IPS-18c (cell line): ENCODE measurements at regions not wholly inside any gene's neighbourhood (a gene's known extent, or its start where the extent isn't known, plus 50 kb on each side); places are given as distances from the start of the nearest gene placed in this dataset.
"Not testable (repeated sequence)": the region's sequence is repeated elsewhere in the genome, so short reads cannot be mapped to it uniquely, and the experiment has no call there.

Experiments used
- H3K4me3 ChIP-seq: 2 replicates; pipeline ENCODE4 v1.7.0; 2013; ENCODE audit warnings: low read depth, mild to moderate bottlenecking, low read length, moderate library complexity; ENCODE audit not compliant: insufficient read depth
- H3K9me3 ChIP-seq: one replicate; pipeline ENCODE4 v1.6.1; 2013; ENCODE audit warnings: mild to moderate bottlenecking, low read length, moderate library complexity; ENCODE audit not compliant: control insufficient read depth, insufficient read depth

DNA sequence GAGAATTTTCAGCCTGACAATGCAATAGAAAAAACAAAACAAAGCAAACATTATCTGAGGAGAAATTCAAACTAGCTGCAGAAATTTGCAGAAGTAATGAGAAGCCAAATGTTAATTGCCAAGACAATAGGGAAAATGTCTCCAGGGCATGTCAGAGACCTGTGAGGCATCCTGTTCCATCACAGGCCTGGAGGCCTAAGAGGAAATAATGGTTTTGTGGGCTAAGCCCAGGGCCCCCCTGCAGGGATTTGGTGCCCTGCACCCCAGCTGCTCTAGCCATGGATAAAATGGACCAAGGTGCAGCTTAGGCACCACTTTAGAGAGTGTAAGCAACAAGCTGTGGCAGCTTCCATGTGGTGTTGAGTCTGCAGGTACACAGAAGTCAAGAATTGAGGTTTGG is 401.2 kb upstream of the NECTIN3 start:
- Histone ChIP-seq H3K9me3 (peaks cover 14% of the 10 kb centered on the region), H3K4me3 (no peak overlapping the region)

DNA sequence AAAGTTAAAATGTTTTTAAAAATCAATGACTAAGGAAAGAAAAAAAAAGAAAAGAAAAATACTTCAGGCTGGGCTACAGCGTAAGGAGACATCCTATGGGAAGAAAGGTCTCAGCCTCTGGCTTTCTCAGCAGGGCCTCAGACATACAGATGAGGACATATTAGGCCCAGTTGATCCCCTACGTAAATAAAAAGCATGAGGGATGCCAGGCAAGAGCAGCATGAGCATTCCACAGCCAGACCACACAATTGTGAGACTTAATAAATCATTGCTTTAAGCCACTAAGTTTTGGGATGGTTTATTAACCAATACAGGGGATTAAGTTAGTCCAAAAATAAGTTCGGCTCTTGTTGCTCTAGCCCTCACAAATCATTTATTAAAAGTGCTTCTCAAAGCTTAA is 394.1 kb upstream of the NECTIN3 start:
- Histone ChIP-seq H3K9me3 (no peaks in the 10 kb centered on the region), H3K4me3 (no peak overlapping the region)

DNA sequence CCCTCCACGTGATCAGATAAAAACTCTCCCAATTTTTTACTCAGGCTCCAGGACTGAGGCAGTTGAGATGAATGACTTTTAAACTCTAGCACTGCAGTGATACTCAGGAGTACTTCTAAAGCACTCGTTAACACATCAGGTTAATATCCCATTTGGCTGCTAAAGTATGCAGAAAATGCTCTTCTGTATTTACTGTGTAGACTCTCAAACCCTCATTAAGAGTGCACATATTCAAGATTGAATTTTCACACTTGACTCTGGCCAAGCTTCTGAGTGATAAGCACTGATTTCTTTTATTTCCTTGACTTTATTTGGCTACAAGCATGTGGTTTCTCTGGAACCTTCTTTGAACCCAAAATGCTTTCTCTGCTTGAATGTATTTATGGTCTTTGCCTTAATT is 392.3 kb upstream of the NECTIN3 start:
- H3K4me3 ChIP-seq, result no peak overlapping the region

DNA sequence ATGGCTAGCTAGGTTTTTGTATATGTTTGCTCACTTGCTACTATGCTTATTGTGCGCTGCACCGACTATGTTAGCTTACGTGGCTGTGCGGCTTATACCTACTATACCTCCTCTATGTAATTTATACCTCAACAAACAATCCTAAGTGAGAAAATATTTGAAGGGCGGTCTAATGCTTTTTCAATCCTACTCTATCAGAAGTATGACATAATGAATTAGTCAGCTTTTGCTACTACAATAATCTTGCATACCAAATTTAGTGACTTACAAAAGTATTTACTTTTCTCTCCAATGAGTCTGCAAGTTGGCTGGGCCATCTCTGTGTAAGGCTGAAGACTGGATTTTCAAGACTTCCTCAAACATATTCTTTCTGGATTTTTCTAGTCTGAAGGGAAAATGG is 391.2 kb upstream of the NECTIN3 start:
- H3K4me3 ChIP-seq, result no peak overlapping the region
- no peaks in the 10 kb centered on the region for H3K9me3 ChIP-seq

More for the DNA sequence above, 392.3 kb upstream of the NECTIN3 start:
- H3K9me3 ChIP-seq, result no peaks in the 10 kb centered on the region

DNA sequence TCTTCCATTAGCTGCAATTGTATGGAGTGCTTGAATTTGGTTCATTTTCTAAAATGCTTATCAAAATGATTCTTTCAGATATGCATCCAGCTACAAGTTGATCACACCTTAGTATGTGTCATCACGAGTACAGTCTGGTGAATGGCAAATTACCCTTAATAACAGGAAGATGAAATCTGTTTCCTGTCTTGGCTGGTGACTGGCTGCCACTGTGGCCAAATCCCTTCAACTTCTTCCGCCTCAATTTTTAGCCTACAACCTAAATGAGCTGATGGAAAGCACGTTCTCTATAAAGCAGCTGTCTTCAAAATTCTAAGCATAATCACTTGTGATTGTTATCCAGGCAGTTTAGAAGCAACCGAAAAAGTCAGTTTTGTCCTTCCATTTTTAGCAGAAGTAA is 387.1 kb upstream of the NECTIN3 start:
- Histone ChIP-seq H3K4me3 (no peak overlapping the region), H3K9me3 (no peaks in the 10 kb centered on the region)

DNA sequence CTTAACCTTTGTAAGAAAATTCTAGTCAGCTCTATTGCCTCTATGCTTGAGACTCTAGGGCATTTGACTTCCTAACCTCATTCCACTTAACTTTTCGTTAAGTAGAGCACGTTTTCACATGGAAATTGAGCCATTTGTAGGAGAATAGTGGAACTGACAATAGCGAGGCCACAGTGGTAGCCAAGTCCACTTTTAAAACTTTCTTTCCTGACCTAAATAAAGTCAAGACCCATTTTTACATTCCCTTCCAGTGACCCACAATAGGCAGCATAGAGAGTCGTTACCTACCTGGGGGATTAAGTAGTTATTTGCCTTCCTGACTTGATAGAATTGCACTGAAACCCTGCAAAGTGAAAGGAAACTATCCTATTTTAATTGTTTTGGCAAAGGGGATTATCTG is 386.0 kb upstream of the NECTIN3 start:
- Histone ChIP-seq H3K9me3 (no peaks in the 10 kb centered on the region), H3K4me3 (no peak overlapping the region)

DNA sequence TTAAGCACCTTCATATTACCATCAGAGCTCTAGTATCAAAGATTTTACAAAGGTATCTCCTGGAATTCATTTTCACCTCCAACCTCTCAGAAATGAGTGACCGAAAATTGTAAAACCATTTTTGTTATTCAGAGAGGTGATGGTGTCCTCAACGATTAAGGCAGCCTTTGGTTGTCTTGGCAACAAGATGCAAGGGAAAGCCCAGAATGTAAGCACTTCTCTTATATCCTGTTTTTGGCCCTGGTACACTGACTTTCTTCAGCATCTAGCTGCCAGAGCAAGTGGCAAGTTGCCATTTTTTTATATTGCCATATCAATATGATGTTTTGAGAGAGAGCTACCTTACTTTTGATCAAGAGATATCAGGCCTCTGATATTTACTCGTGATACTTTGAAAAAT is 384.9 kb upstream of the NECTIN3 start:
- no peak overlapping the region for H3K4me3 ChIP-seq
- H3K9me3 ChIP-seq, result no peaks in the 10 kb centered on the region

DNA sequence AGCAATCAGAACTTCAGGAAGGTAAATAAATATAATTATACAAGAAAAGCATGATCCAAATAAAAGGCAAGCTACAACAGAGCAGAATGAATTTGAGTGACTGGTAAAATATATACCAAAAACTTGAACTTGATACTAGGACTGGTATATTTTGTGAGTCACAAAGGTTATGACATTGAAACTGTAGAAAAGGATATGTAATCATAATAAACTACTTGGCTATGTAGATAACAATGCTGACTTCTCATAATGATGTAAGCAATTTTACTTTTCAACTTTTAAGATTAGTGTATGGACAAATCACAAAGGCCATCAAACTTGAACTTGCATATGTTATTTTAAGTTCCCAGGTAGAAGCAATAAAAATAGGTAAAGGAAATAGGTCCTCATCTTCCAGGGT is 384.5 kb upstream of the NECTIN3 start:
- no peak overlapping the region for H3K4me3 ChIP-seq
- no peaks in the 10 kb centered on the region for H3K9me3 ChIP-seq

DNA sequence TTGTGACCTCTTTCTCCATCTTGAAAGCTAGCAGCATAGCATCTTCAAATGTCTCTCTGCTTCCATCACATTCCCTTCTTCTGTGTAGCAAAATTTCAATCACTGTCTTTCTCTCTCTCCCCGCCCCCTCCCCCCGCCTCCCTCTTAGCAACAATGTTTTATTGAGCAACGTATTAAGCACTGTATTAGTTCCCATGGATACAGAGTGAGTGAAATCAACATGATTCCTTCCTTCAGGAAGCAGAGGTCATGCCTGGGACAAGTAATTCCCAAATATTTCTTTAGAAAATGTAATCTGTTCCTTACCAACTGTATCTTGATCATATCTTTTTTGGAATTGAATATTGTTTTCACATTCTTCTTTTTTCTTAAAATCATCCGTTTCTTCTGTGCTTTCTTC is 373.7 kb upstream of the NECTIN3 start:
- no peaks in the 10 kb centered on the region for H3K9me3 ChIP-seq
- no peak overlapping the region for H3K4me3 ChIP-seq

DNA sequence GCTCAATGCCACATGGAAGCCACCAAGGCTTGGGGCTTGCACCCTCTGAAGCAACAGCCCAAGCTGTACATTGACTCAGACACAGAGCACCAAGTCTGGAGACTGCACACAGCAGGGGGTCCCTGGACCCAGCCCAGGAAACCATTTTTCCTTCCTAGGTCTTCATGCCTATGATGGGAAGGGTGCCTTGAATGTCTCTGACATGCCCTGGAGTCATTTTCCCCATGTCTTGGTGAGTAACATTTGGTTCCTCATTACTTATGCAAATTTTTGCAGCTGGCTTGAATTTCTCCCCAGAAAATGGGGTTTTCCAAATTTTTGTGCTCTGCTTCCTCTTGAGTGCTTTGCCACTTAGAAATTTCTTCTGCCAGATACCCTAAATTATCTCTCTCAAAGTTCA is 367.3 kb upstream of the NECTIN3 start:
- H3K4me3 ChIP-seq, H3K9me3 ChIP-seq: not testable (repeated sequence)

DNA sequence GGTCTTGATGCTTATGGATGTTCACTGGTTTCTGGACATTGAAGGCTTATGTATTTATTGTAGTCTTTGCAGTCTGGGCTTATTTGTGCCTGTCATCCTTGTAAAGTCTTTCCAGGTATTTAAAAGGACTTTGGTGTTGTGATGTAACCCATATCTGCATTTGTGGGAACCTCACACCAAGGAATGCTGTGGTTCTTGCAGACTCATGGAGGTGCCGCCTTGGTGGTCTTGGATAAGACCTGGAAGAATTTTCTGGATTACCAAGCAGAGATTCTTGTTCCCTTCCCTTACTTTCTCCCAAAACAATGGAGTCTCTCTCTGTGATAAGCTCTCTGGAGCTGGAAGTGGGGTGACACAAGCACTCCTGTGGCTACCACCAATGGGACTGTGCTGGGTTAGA is 363.5 kb upstream of the NECTIN3 start:
- no peak overlapping the region for H3K4me3 ChIP-seq

DNA sequence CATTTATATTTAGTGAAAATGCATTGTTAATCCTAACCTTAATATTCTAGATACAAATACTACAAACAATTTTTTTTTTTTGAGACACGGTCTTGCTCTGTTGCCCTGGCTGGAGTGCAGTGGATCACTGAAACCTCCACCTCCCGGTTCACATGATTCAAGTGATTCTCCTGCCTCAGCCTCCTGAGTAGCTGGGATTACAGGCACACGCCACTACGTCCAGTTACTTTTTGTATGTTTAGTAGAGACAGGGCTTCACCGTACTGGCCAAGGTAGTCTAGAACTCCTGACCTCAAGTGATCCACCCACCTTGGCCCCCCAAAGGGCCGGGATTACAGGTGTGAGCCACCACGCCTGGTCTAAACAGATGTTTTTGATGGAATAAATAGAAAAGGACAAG is 361.5 kb upstream of the NECTIN3 start:
- Histone ChIP-seq H3K9me3 (no peaks in the 10 kb centered on the region), H3K4me3 (no peak overlapping the region)

More for the DNA sequence above, 363.5 kb upstream of the NECTIN3 start:
- peaks cover 4% of the 10 kb centered on the region for H3K9me3 ChIP-seq

DNA sequence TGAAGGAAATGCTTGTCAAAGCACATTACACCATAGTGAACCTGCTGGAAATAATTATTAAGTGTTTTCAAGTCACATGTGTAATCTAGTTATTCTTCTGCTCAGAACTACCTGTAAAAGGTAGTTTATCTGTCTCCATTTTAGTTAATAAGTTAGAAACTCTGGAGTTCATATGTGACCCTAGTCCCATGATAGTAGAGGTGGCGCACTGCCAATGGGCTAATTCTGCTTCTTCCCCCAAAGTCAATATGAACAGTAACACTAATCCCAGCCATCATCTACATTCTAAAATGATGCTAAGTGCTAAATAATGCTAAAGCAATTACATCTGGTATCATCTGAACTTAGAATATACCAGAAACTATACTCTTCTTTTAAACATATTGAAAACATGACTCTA is 361.0 kb upstream of the NECTIN3 start:
- H3K9me3 ChIP-seq, result no peaks in the 10 kb centered on the region
- H3K4me3 ChIP-seq, result no peak overlapping the region

DNA sequence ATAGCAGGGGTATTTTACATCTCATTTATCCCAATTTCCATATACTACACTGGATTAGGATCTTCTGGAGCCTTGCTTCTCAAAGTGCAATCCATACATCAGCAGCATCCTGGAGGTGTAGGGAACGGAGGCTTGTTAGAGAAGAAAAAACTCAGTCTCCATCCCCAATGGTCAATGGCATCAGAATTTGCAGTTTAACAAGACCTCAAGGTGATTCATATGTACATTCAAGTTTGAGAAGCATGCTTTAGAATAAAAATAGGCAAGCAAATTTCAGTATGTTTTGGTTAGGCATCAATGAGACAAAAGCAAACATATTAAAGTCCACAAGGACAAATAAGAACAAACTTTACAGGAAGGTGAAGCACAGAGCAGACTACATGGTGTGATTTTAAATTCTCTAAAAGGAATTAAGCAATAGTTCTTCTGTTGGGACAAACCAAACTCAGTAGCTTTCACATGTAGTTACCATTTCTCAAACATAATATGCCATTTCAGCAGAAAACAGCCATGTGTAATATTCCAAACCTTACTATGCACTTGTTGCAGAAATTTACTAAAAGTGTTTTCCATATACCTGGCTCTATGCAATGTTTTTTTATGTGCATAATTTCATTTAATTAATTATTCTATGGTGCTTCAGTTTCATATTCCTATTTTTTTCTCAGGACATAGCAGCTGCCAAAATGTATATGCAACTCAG is 360.3 kb upstream of the NECTIN3 start:
- H3K9me3 ChIP-seq, result no peaks in the 10 kb centered on the region
- no peak overlapping the region for H3K4me3 ChIP-seq

DNA sequence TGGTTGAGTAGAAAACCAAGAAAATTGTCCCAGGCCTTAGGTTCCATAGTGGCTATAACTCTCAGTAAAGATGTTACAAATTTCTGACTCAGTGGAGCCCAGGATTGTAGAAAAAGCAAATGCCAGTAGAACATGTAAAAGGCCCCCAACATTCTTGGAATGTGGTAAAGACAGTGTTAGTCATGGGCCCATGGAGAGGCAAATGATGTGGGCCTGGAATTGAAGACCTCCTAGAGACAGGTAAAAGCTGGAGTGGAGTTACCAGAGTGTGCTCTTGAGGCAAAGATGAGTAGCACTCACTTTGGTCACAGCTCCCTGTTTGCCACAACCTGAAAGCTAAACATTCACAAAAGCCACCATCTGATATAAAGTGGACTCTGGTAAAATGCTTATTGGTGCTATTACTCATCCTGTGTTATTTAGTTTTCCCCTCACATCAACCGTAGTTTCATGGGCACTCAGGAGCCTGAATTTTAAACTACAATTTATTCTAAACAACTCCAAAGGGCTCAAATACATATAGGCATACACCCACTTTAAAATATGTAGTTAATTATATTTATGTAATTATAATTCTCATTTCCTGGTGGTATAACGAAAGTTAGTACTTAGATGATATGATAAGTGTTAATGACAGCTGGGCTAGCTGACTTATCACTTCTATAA is 359.6 kb upstream of the NECTIN3 start:
- Histone ChIP-seq H3K4me3 (no peak overlapping the region), H3K9me3 (no peaks in the 10 kb centered on the region)

DNA sequence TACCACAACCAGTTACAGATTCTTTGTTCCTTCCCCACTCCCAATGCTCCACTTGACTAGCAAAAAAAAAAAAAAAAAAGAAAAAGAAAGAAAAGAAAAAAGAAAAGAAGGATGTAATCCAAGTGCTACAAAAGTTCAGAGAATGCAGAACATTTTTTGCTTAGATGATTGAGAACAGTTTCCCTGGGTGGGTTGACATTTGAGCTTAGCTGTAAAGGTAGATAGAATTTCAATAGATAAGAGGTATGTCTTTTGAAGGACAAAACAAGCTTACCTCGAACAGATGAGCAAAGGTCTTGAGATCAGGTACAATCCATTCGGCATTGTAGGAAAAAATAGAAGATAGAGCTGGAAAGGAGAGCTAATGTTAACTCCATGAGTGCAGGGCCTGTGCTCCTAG is 344.6 kb upstream of the NECTIN3 start:
- Histone ChIP-seq H3K4me3 (no peak overlapping the region), H3K9me3 (no peaks in the 10 kb centered on the region)

DNA sequence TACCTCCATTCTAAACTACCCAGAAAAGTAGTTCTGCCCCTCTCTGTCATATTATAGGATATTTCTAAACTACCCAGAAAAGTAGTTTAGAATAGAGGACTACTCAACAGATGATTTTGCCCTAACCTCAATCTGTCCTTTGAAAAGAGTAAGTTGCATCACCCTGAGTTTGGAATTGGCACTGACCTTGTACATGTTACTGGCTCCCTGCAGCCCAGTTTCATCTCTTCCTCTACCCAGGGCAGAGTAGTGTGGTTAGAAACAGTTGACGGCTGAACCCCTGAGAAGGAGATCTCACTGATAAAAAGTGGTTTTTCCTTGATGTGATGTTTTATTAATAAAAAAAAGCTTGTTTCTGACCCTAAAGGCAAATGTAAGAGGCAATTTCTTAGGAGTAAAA is 340.5 kb upstream of the NECTIN3 start:
- H3K9me3 ChIP-seq, result no peaks in the 10 kb centered on the region
- no peak overlapping the region for H3K4me3 ChIP-seq

DNA sequence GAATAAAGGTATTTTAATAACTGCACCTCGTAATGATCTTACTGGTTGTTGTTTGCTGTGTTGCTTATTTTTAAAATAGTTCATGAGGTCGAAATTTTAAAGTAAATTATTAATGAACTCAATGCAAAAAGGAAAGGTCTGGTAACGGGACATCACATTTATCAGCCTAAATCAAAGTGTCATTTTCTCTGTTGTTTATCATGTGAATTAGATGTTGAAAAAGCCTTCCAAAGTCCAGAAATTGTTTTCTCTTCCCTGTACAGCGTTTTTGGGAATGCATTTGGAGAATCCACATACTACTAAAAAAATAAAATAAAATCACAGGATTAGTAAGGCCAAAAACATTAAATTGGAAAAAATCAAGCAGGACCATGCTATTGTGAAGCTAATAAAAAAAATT is 339.2 kb upstream of the NECTIN3 start:
- Histone ChIP-seq H3K4me3 (no peak overlapping the region), H3K9me3 (no peaks in the 10 kb centered on the region)

DNA sequence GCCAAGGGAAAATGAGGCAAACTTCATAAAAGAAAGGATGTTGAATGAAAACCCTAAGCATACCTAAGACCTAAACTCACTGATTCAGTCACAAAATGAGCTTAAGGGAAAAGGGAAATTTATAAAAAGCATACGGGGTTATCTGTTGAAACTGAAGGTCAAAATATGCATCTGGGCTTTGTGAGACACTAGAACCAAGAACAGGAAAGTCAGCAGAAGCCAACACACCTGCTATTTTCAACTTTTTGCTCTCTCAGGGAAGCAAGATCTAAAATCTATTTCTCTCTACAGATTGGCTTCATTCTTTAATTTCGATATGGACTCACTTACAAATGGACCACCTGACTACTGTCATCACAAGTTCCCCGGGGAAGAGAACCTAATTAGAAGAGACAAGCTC is 338.6 kb upstream of the NECTIN3 start:
- no peak overlapping the region for H3K4me3 ChIP-seq
- no peaks in the 10 kb centered on the region for H3K9me3 ChIP-seq
